CD4-positive, alpha-beta T cell treated with Interleukin-15 for 4 hours (primary cell): ENCODE measurements at regions not wholly inside any gene's neighbourhood (a gene's known extent, or its start where the extent isn't known, plus 50 kb on each side); places are given as distances from the start of the nearest gene placed in this dataset.
"Not testable (repeated sequence)": the region's sequence is repeated elsewhere in the genome, so short reads cannot be mapped to it uniquely, and the experiment has no call there.

Experiments used
- DNase-seq: peaks from one replicate; pipeline ENCODE4 v3.0.0-alpha.2; 2020; ENCODE audit warnings: low spot score

DNA sequence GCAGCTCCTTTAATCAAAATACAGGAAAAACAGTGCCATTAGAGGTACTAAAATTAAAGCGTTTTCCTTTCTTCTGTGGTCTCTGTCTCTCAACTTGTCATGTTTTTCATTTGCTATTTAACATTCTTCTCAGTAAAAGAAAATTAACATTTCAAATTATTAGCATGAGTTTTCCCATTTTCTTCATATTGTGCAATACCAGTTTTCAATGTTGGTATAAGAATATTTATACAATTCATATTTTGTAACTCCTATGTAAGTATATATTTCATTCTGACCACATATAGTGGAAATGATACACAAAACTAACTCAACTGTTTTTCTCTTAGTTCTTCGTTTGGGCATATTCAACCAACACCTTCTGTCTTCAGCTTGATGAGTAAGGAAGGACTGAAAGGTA, 308.3 kb downstream of the HS3ST1 start:
- no peak for DNase-seq

DNA sequence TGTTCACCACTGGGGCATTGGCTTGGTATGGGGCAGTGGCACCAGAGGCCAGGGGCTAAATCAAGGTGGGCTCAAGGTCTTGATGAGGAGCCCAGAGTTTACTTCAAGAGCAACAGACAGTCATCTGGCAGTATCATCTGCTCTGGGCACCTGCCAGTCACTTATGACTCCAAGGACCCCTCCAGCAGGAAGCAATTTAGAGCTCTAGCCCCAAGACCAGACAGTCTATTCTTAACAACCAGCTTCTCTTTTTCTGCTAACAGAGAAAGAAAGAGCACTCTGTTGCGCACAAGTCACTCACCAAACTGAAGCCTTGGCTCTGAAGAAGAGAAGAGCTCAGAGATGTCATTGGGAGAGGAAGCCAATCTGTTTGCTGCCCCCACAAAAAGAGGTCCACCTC, 309.2 kb downstream of the HS3ST1 start:
- DNase-seq = no peak

GRCh38 chr4:11118513-11118912, 310.2 kb downstream of the HS3ST1 start:
- DNase-seq = no peak

DNA sequence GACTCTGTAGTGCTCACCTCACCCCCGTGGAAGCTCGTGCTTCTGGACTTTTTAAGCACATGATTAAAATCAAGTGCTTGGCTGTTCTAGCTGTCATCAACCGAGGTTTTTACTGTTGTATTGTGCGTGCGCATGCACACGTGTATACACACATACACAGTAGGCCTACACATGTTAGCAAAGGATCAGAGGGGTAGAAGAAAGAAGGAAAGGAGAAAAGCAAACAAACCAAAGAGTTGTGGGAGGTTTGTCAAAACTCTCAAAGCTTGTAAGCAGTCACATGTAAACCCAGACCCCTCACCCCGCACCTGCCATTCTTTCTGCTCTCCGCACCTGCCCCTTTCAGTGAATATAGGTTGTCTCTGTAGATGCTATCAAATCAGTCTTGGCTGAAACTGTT, 311.8 kb downstream of the HS3ST1 start:
- no peak for DNase-seq

- no peak for DNase-seq
Observed at GRCh38 chr4:11111876-11112275, 316.8 kb downstream of the HS3ST1 start.

- DNase-seq = no peak
Observed at GRCh38 chr4:11111370-11111769, 317.3 kb downstream of the HS3ST1 start.

GRCh38 chr4:11106759-11107158, 321.9 kb downstream of the HS3ST1 start:
- DNase-seq = no peak

GRCh38 chr4:11106190-11106589, 322.5 kb downstream of the HS3ST1 start:
- no peak for DNase-seq

DNA sequence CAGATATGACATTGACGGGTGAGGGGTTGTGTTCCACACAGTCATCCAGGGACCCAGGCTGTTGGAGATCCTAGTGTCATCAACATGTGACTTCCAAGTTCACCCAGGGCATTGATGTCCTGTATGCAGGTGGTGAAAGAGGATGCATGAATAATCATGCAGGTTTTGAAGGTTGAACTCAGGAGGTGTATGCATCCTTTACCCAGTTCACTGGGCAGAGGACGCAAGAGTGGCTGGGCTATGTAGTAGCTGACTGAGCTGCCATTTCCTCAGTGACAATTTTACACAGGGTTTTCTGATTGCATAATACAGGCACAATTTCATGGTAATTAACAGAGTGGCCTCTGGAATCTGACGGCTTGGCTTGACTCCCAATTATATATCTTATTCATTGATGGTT, 323.0 kb downstream of the HS3ST1 start:
- no peak for DNase-seq

DNA sequence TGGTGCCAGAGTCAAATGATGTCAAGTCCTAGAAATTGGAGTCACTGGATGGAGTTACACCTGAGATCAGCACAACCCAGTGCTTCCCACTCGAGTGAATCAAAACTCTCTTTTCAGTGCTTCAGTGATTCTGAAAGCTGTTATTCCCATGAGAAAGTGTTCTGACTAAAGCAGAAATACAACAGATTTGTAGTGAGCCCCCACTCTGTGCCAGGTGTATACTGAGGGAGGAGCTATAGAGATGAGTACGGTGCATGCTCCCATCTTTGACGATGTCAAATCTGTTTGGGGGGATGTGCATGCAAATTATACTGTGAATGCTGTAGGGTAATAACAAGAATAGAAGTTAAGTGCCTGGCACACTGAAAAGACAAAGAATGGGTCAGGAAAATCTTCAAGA, 330.2 kb downstream of the HS3ST1 start:
- DNase-seq = no peak

DNA sequence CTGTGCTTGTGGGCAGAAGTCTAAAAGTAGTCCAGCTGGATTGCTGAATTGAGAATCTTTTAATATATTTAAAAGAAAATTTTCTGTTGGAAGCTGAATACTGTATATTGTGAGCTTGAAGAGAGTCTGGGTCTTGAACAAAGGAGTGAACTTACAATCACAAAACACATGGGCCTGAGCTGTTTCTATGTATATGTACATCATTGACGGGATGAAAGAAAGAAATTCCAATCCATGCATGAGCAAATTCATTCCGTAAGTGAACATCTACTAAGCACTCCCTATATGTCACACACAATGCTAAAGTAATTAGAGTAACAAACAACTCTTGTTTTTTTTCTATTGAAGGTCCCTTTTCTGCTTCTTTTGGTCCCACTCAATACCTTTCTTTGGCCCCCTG, 331.0 kb downstream of the HS3ST1 start:
- DNase-seq = no peak

- DNase-seq = no peak
Observed at GRCh38 chr4:11081006-11081405, 347.7 kb downstream of the HS3ST1 start.

GRCh38 chr4:11079171-11079570, 349.5 kb downstream of the HS3ST1 start:
- no peak for DNase-seq

DNA sequence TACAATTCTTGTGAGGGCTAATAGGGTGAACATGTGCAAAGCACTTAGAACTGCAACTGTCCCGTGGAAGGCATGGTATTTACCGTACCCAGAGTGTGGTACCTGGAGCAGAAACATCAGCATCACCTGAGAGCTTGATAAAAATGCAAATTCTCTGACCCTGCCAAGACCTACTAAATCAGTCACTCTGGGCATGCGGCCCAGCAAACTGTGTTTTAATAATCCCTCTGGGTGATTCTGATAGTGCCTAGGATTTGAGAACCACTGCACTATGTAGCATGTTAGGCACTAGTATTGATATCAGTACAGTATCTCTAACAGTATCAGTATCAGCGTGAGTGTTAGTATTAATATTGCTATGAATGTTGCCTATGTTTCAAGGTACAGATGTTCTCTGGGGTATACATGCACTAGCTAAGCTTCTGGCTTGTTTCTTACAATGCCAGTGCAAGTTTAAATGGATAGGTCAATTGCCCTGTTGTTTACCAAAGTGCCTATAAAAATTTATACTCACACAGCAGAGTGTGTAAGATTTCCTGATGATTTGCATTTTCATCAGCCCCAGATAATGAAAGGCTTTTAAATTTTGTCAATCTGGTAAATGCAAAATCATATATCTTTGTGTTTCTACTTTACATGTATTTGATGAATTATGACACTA, 354.0 kb downstream of the HS3ST1 start:
- no peak for DNase-seq

GRCh38 chr4:11073621-11074051, 355.1 kb downstream of the HS3ST1 start:
- no peak for DNase-seq

GRCh38 chr4:11072999-11073398, 355.7 kb downstream of the HS3ST1 start:
- no peak for DNase-seq

GRCh38 chr4:11072463-11072862, 356.2 kb downstream of the HS3ST1 start:
- DNase-seq = no peak

- DNase-seq = no peak
Observed at GRCh38 chr4:11070813-11071212, 357.9 kb downstream of the HS3ST1 start.

GRCh38 chr4:11069581-11070211, 359.0 kb downstream of the HS3ST1 start:
- no peak for DNase-seq

DNA sequence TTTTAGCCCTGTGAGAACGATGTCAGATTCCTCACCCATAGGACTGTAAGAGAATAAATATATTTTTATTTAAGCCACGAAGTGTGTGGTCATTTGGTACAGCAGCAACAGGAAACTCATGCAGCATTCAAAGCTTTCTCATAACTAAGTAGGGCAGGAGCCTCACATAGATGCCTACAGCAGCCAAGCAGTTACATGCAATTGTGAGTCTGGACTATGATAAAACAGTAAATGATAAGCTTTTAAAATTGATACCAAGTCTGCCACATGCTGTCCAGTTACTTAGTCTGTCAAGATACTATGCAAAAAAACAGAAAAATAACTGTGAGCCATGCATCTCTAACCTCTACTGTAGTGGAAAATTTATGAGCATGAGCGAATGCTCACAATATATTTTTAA, 359.6 kb downstream of the HS3ST1 start:
- DNase-seq = no peak

- DNase-seq = not testable (repeated sequence)
Observed at GRCh38 chr4:11066584-11066983, 362.1 kb downstream of the HS3ST1 start.

DNA sequence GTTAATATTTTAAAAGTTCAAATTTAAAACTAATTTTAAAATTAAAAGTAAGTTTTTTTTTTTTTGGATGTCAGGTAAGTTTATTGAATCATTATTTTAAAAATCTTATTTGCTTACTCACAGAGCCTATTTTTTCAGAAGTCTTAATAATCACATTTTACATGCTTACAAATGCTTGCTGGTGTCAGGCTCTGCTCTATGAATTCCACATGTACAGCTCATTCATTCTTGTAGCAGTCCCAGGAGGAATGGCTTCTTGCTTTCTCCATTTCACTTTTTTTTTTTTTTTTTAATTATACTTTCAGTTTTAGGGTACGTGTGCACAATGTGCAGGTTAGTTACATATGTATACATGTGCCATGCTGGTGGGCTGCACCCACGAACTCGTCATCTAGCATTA, 368.1 kb downstream of the HS3ST1 start:
- not testable (repeated sequence) for DNase-seq

GRCh38 chr4:11054937-11055336, 370.4 kb upstream of the CLNK start:
- not testable (repeated sequence) for DNase-seq

DNA sequence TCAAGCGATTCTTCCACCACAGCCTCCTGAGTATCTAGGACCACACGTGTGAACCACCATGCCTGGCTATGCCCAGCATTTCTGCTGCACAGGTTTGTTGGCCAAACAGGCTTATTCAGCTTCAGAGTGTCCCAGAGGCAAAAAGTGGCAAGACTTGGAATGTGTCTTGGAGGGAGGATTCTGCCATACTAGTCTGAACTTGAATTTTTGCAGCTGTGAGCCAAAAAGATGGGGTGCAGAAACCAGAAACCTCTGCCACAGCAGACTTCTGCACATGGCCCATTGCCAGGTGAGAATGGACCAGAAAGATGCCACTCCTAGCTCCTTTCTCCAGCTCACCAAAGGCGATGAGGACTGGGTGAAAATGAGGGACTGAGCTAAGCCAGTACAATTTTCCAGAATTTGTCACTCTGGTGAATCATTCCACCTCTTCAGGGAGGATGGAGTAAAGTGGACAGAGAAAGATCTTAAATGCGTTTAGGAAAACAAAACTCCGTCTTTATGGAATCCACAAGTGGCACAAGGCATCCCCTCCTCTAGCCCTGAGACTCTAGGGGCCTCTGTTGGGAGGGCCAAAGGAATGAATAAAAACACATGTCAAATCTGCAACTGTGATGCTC, 369.1 kb upstream of the CLNK start:
- no peak for DNase-seq
